Pulmonary artery endothelial cell (primary cell): ENCODE measurements at regions not wholly inside any gene's neighbourhood (a gene's known extent, or its start where the extent isn't known, plus 50 kb on each side); places are given as distances from the start of the nearest gene placed in this dataset.

Experiments used
- DNase-seq: peaks from one replicate; pipeline ENCODE4 v3.0.0-alpha.2; 2011; ENCODE audit warnings: low read depth, low spot score

- no peak for DNase-seq
Observed at GRCh38 chr1:227450489-227450888, 112.9 kb upstream of the ZNF678 start.

GRCh38 chr1:227449741-227450441 is 113.5 kb upstream of the ZNF678 start:
- DNase-seq: no peak

GRCh38 chr1:227449051-227449450 is 114.3 kb upstream of the ZNF678 start:
- DNase-seq: no peak

- no peak for DNase-seq
Observed at GRCh38 chr1:227447531-227447990, 115.8 kb upstream of the ZNF678 start.

GRCh38 chr1:227445746-227446145 is 117.6 kb upstream of the ZNF678 start:
- no peak for DNase-seq

- no peak for DNase-seq
Observed at GRCh38 chr1:227445092-227445674, 118.2 kb upstream of the ZNF678 start.

- no peak for DNase-seq
Observed at GRCh38 chr1:227440182-227440581, 121.9 kb upstream of the CDC42BPA start.

GRCh38 chr1:227437495-227438008 is 119.3 kb upstream of the CDC42BPA start:
- peak; percentile 36 for DNase-seq

GRCh38 chr1:227434808-227435444 is 116.6 kb upstream of the CDC42BPA start:
- no peak for DNase-seq

- no peak for DNase-seq
Observed at GRCh38 chr1:227433663-227434341, 115.5 kb upstream of the CDC42BPA start.

- DNase-seq: no peak
Observed at GRCh38 chr1:227432981-227433380, 114.7 kb upstream of the CDC42BPA start.

- no peak for DNase-seq
Observed at GRCh38 chr1:227432181-227432535, 113.9 kb upstream of the CDC42BPA start.

GRCh38 chr1:227429447-227430359 is 111.4 kb upstream of the CDC42BPA start:
- DNase-seq: peak; percentile 52

GRCh38 chr1:227428803-227429202 is 110.5 kb upstream of the CDC42BPA start:
- DNase-seq: peak; percentile 94

- no peak for DNase-seq
Observed at GRCh38 chr1:227427411-227427810, 109.1 kb upstream of the CDC42BPA start.

GRCh38 chr1:227424953-227425352 is 106.7 kb upstream of the CDC42BPA start:
- DNase-seq: no peak

GRCh38 chr1:227424159-227424680 is 105.9 kb upstream of the CDC42BPA start:
- no peak for DNase-seq

GRCh38 chr1:227422581-227422980 is 104.3 kb upstream of the CDC42BPA start:
- DNase-seq: no peak

GRCh38 chr1:227420147-227420546 is 101.9 kb upstream of the CDC42BPA start:
- no peak for DNase-seq

- DNase-seq: no peak
Observed at GRCh38 chr1:227417756-227418480, 99.6 kb upstream of the CDC42BPA start.
